ENCODE measurements at regions not wholly inside any gene's neighbourhood (a gene's known extent, or its start where the extent isn't known, plus 50 kb on each side); places are given as distances from the start of the nearest gene placed in this dataset.

DNA sequence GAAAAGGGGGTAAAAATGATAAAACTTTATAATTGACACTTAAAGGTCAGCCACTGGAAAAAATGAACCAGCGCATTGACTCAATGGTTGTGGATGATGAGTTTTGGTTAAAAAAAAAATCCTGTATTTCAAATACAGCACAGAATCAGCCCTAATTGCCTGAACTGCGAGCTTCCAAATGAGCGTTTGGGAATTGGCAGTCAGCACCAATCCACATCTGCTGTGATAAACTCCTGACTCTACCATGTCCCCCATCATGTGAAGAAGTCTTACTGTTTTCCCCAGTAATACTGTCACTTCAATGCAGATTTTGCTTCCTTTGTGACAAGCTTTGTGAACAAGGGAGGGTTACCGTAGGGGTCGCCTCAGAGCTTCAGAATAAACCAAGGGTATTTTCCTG lies 235.4 kb downstream of the EBLN2 start:
- Histone ChIP-seq H3K36me3 (no peaks in the 10 kb centered on the region), H3K4me3 (no peak overlapping the region), H3K9me3 (no peaks in the 10 kb centered on the region), H3K27me3 (replicated peaks in 1 of 7) (peaks cover 0 to 17% (median 0%) of the 10 kb centered on the region in 7 donors), H3K4me1 (no peaks in the 10 kb centered on the region), H3K27ac (no peak overlapping the region)
- TF ChIP-seq, protein P1, sequence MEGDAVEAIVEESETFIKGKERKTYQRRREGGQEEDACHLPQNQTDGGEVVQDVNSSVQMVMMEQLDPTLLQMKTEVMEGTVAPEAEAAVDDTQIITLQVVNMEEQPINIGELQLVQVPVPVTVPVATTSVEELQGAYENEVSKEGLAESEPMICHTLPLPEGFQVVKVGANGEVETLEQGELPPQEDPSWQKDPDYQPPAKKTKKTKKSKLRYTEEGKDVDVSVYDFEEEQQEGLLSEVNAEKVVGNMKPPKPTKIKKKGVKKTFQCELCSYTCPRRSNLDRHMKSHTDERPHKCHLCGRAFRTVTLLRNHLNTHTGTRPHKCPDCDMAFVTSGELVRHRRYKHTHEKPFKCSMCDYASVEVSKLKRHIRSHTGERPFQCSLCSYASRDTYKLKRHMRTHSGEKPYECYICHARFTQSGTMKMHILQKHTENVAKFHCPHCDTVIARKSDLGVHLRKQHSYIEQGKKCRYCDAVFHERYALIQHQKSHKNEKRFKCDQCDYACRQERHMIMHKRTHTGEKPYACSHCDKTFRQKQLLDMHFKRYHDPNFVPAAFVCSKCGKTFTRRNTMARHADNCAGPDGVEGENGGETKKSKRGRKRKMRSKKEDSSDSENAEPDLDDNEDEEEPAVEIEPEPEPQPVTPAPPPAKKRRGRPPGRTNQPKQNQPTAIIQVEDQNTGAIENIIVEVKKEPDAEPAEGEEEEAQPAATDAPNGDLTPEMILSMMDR (IDR thresholded peaks at IDR 0.05 in 8 of 11, conservative IDR thresholded peaks at IDR 0.05 in 3 of 11) = no peak
- no peak for TF ChIP-seq POLR2AphosphoS5 (IDR thresholded peaks at IDR 0.05)
- TF ChIP-seq POLR2A (IDR thresholded peaks at IDR 0.05) = no peak
- intact Hi-C loops (cut with DNase I; ENCODE audit: low total_unique reads) = no loop called here
- no peak for DNase-seq
- 82 to 97% (median 93%) methylated on average over 5 of the region's 5 CpGs for WGBS, 5 donors

- peaks cover 0 to 24% (median 0%) of the 10 kb centered on the region in 7 donors for H3K27me3 ChIP-seq (replicated peaks in 1 of 7)
- no peaks in the 10 kb centered on the region for H3K4me1 ChIP-seq
- no peaks in the 10 kb centered on the region for H3K36me3 ChIP-seq
- no peak overlapping the region for H3K4me3 ChIP-seq
- no peaks in the 10 kb centered on the region for H3K9me3 ChIP-seq
- no peak for TF ChIP-seq POLR2A (IDR thresholded peaks at IDR 0.05)
- TF ChIP-seq POLR2AphosphoS5 (IDR thresholded peaks at IDR 0.05) = no peak
- TF ChIP-seq, protein P1 (IDR thresholded peaks at IDR 0.05 in 8 of 11, conservative IDR thresholded peaks at IDR 0.05 in 3 of 11) = no peak
- intact Hi-C loops (cut with DNase I; ENCODE audit: low total_unique reads) = no loop called here
- WGBS, 5 donors = 51 to 72% (median 65%) methylated on average over 11 of the region's 11 CpGs
- H3K27ac ChIP-seq = no peak overlapping the region
- no peak for DNase-seq
These were observed 237.1 kb downstream of the EBLN2 start for GRCh38 chr3:73298243-73299183.

DNA sequence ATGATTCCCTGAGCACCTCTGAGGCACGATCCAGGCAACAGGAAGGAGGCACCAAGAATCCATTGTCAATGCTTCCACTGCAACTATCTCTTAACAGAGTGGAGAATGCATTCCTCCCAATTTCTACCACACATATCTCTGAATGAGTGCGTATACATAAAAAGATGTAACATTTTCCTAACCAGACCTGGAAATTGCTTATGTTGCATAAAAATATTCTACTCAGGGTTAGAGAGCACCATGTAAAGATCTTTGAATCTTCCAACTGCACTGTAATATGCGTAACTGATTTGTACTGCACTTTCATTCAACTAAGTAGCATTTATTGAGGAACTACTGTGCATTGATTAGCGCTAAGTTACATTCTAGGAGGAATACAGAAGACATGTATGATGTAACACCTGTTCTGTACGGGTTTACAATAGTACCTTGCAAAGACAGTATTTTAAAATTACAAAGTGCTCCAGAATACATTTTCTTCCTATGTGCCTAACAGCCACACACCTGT lies 237.8 kb downstream of the EBLN2 start:
- WGBS, 5 donors = 69 to 86% (median 83%) methylated on average over 5 of the region's 5 CpGs
- Histone ChIP-seq H3K4me3 (no peak overlapping the region), H3K27me3 (replicated peaks in 1 of 7) (peaks cover 0 to 27% (median 0%) of the 10 kb centered on the region in 7 donors), H3K9me3 (no peaks in the 10 kb centered on the region), H3K4me1 (no peaks in the 10 kb centered on the region), H3K27ac (no peak overlapping the region), H3K36me3 (no peaks in the 10 kb centered on the region)
- intact Hi-C loops (cut with DNase I; ENCODE audit: low total_unique reads) = no loop called here
- TF ChIP-seq POLR2A (IDR thresholded peaks at IDR 0.05) = no peak
- TF ChIP-seq, protein P1 (IDR thresholded peaks at IDR 0.05 in 8 of 11, conservative IDR thresholded peaks at IDR 0.05 in 3 of 11) = no peak
- no peak for TF ChIP-seq POLR2AphosphoS5 (IDR thresholded peaks at IDR 0.05)
- DNase-seq = no peak
